Uterus (tissue), 3 donors: ENCODE measurements at regions not wholly inside any gene's neighbourhood (a gene's known extent, or its start where the extent isn't known, plus 50 kb on each side); places are given as distances from the start of the nearest gene placed in this dataset.

ENCODE experiments used
- DNase-seq, 2 donors: peaks; one replicate each; pipeline ENCODE4 v3.0.0-alpha.2; 2019 to 2020
- H3K27ac ChIP-seq, 2 donors: fragments of 200-600 bp; sonication (generic); 1 replicate in 1 of 2; 2 replicates in 1 of 2; pipeline ENCODE4 v1.5.1; 2016 to 2018
- H3K27me3 ChIP-seq, 2 donors: fragments of 200-600 bp; sonication (generic); one replicate each; pipeline ENCODE4 v1.5.1; 2018 to 2019; ENCODE audit warnings: control low read depth in 1 of 2
- H3K36me3 ChIP-seq, 2 donors: fragments of 200-600 bp; sonication (generic); one replicate each; pipeline ENCODE4 v1.5.1; 2019; ENCODE audit warnings: control low read depth in 1 of 2
- H3K4me1 ChIP-seq, 2 donors: fragments of 200-600 bp; sonication (generic); one replicate each; pipeline ENCODE4 v1.5.1; 2018 to 2019; ENCODE audit warnings: control low read depth in 1 of 2
- H3K4me3 ChIP-seq, 2 donors: fragments of 200-600 bp; sonication (generic); 1 replicate in 1 of 2; 2 replicates in 1 of 2; pipeline ENCODE4 v1.5.1; 2018 to 2019; ENCODE audit warnings: mild to moderate bottlenecking in 1 of 2
- H3K9me3 ChIP-seq, 2 donors: fragments of 200-600 bp; sonication (generic); one replicate each; pipeline ENCODE4 v1.5.1; 2019; ENCODE audit warnings: control low read depth in 1 of 2
- POLR2A ChIP-seq, 2 donors: fragments of 450-650 bp; IDR thresholded peaks; one replicate each; pipeline ENCODE4 v1.6.1; 2016; ENCODE audit warnings: antibody characterized with exemption in 2 of 2, mild to moderate bottlenecking in 1 of 2, moderate library complexity in 1 of 2
- intact Hi-C: fragments of 100-400 bp; cut with DNase I; formaldehyde crosslinking; loops from one replicate; pipeline ENCODE4 v1.15.1; 2023; ENCODE audit warnings: low total_unique reads
- TF ChIP-seq, protein P1 (sequence below), 4 experiments: fragments of 200-600 bp in 2 of 4; fragments of 450-650 bp in 2 of 4; sonication (generic) in 2 of 4; IDR thresholded peaks; one replicate each; pipeline ENCODE4 v1.5.1; 2016 to 2019; ENCODE audit warnings: antibody characterized with exemption in 4 of 4, mild to moderate bottlenecking in 2 of 4, moderate library complexity in 1 of 4
- donor health status: DM: yes; HTN: yes; CAD: no.

- Histone ChIP-seq H3K27ac (no peak overlapping the region), H3K4me3 (no peak overlapping the region), H3K9me3 (no peaks in the 10 kb centered on the region), H3K4me1 (no peaks in the 10 kb centered on the region), H3K36me3 (no peaks in the 10 kb centered on the region), H3K27me3 (no peaks in the 10 kb centered on the region)
- intact Hi-C loops, result no loop called here
- no peak for DNase-seq
- no peak for TF ChIP-seq POLR2A (IDR thresholded peaks at IDR 0.05)
- TF ChIP-seq, protein P1, sequence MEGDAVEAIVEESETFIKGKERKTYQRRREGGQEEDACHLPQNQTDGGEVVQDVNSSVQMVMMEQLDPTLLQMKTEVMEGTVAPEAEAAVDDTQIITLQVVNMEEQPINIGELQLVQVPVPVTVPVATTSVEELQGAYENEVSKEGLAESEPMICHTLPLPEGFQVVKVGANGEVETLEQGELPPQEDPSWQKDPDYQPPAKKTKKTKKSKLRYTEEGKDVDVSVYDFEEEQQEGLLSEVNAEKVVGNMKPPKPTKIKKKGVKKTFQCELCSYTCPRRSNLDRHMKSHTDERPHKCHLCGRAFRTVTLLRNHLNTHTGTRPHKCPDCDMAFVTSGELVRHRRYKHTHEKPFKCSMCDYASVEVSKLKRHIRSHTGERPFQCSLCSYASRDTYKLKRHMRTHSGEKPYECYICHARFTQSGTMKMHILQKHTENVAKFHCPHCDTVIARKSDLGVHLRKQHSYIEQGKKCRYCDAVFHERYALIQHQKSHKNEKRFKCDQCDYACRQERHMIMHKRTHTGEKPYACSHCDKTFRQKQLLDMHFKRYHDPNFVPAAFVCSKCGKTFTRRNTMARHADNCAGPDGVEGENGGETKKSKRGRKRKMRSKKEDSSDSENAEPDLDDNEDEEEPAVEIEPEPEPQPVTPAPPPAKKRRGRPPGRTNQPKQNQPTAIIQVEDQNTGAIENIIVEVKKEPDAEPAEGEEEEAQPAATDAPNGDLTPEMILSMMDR (IDR thresholded peaks at IDR 0.05), result no peak
Observed at GRCh38 chrX:14235004-14235403, 205.3 kb upstream of the GEMIN8 start.

GRCh38 chrX:14232688-14233087 is 203.0 kb upstream of the GEMIN8 start:
- Histone ChIP-seq H3K36me3 (no peaks in the 10 kb centered on the region), H3K27me3 (no peaks in the 10 kb centered on the region), H3K4me1 (no peaks in the 10 kb centered on the region), H3K27ac (no peak overlapping the region), H3K9me3 (no peaks in the 10 kb centered on the region), H3K4me3 (no peak overlapping the region)
- no peak for DNase-seq
- intact Hi-C loops, result no loop called here
- TF ChIP-seq, protein P1 (IDR thresholded peaks at IDR 0.05), result no peak
- TF ChIP-seq POLR2A (IDR thresholded peaks at IDR 0.05), result no peak

DNA sequence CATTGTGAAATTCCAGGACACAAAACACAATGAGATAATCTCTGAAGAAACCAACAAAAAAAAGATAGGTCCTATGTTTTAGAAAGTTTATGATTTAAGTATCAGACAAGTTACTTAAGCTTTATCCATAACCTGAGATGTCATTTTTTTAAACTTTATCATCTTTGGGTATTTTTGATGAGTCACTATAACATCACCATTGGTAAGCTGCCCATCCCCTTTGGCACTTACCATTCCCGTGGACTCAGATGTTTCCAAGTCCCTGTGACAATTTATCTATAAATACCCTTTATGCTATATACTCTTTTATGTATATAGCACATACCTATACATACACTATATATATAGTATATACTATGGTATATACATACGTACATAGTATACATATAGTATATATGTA is 198.9 kb upstream of the GEMIN8 start:
- Histone ChIP-seq H3K9me3 (no peaks in the 10 kb centered on the region), H3K27ac (no peak overlapping the region), H3K36me3 (no peaks in the 10 kb centered on the region), H3K27me3 (no peaks in the 10 kb centered on the region), H3K4me3 (no peak overlapping the region), H3K4me1 (no peaks in the 10 kb centered on the region)
- intact Hi-C loops, result no loop called here
- DNase-seq, result no peak
- TF ChIP-seq POLR2A (IDR thresholded peaks at IDR 0.05), result no peak
- TF ChIP-seq, protein P1 (IDR thresholded peaks at IDR 0.05), result no peak

DNA sequence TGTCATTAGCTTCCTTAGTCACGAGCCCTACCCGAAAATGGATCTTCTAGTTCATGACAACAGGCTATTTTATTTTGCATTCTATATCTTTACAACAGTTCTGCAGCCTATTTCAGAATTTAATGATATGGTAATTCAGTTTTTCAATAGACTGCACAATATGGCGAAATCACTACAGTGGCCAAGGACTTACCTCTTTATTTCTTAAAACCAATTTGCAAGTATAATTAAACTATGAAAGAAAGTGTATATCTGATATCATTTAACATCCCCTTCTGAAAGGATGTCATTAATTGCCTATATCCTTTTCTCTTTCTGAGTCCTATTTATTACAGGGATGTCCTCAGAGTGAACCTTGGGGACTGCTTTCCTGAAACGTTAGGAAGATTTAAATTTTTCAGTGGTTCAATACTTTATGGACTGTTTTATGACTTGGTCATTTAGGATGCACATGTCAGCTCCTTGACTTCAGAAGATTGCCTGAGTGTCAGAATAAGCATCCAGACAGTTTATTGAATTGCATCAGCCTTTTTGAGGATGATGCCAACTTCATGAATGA is 190.8 kb upstream of the GEMIN8 start:
- Histone ChIP-seq H3K9me3 (no peaks in the 10 kb centered on the region), H3K27me3 (no peaks in the 10 kb centered on the region), H3K4me3 (no peak overlapping the region), H3K4me1 (no peaks in the 10 kb centered on the region), H3K27ac (no peak overlapping the region), H3K36me3 (no peaks in the 10 kb centered on the region)
- TF ChIP-seq, protein P1 (IDR thresholded peaks at IDR 0.05), result no peak
- no peak for TF ChIP-seq POLR2A (IDR thresholded peaks at IDR 0.05)
- no peak for DNase-seq
- intact Hi-C loops, result no loop called here

DNA sequence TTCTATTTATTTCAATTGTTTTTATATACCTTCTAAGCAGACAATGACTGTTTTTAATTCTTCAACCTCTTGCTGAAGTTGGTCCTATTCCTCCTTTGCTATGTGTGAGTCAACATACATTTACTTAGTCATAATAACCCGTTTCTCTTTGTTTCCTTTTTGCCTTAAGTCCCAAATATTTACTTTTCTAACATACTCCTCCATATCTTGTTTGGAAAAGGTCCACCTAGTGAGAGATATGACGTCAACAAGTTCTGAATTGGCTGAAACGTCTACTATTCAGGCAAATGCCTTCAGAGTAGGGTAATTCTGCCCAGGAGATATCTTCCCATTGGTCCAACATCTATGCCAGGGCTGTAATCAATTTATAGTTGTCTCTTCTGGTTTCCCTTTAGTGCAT is 179.3 kb upstream of the GEMIN8 start:
- intact Hi-C loops, result no loop called here

More for the DNA sequence above, 179.3 kb upstream of the GEMIN8 start:
- no peaks in the 10 kb centered on the region for H3K9me3 ChIP-seq
- TF ChIP-seq POLR2A (IDR thresholded peaks at IDR 0.05), result no peak
- TF ChIP-seq, protein P1 (IDR thresholded peaks at IDR 0.05), result no peak
- H3K27ac ChIP-seq, result no peak overlapping the region
- no peaks in the 10 kb centered on the region for H3K4me1 ChIP-seq
- no peaks in the 10 kb centered on the region for H3K27me3 ChIP-seq
- no peak for DNase-seq
- H3K4me3 ChIP-seq, result no peak overlapping the region
- no peaks in the 10 kb centered on the region for H3K36me3 ChIP-seq
